Fibroblast of lung (primary cell): ENCODE measurements at regions not wholly inside any gene's neighbourhood (a gene's known extent, or its start where the extent isn't known, plus 50 kb on each side); places are given as distances from the start of the nearest gene placed in this dataset.

Source experiments
- DNase-seq, 2 donors: peaks; one replicate each; pipeline versions ENCODE4 v3.0.0 to v3.0.0-alpha.2; 2010; ENCODE audit warnings: low read depth in 2 of 2
- H2AFZ ChIP-seq: 2 replicates; pipeline ENCODE4 v1.5.1; 2012; ENCODE audit warnings: low read length, control low read depth, inconsistent platforms
- H3K27ac ChIP-seq: 2 replicates; pipeline ENCODE4 v1.5.1; 2011; ENCODE audit warnings: low read length, control low read depth; ENCODE audit not compliant: insufficient read depth
- H3K27me3 ChIP-seq: 2 replicates; pipeline ENCODE4 v1.5.1; 2011; ENCODE audit warnings: mild to moderate bottlenecking, low read length; ENCODE audit not compliant: control insufficient read depth, insufficient read depth
- H3K36me3 ChIP-seq: 2 replicates; pipeline ENCODE4 v1.5.1; 2011; ENCODE audit warnings: low read length; ENCODE audit not compliant: control insufficient read depth, insufficient read depth
- H3K4me1 ChIP-seq: 2 replicates; pipeline ENCODE4 v1.5.1; 2011; ENCODE audit warnings: low read length; ENCODE audit not compliant: control insufficient read depth, insufficient read depth; ENCODE audit errors: extremely low read depth
- H3K4me2 ChIP-seq: 2 replicates; pipeline ENCODE4 v1.5.1; 2011; ENCODE audit warnings: low read length, control low read depth; ENCODE audit not compliant: insufficient read depth; ENCODE audit errors: extremely low read depth
- H3K4me3 ChIP-seq, 4 experiments: fragments of 200-600 bp in 1 of 4; sonication (generic) in 1 of 4; replicated peaks in 1 of 4; 2 replicates each; pipeline ENCODE4 v1.5.1; 2011 to 2016; ENCODE audit warnings: low read length in 4 of 4, low read depth in 3 of 4, mild to moderate bottlenecking in 3 of 4, control low read depth in 2 of 4, inconsistent platforms in 1 of 4, mixed read lengths in 1 of 4; ENCODE audit not compliant: insufficient read depth in 1 of 4; ENCODE audit errors: control extremely low read depth in 1 of 4
- H3K79me2 ChIP-seq: 2 replicates; pipeline ENCODE4 v1.5.1; 2012; ENCODE audit warnings: mild to moderate bottlenecking, low read length, inconsistent platforms; ENCODE audit not compliant: control insufficient read depth, insufficient read depth
- H3K9ac ChIP-seq: 2 replicates; pipeline ENCODE4 v1.5.1; 2011; ENCODE audit warnings: mild to moderate bottlenecking, low read length, control low read depth; ENCODE audit not compliant: insufficient read depth
- H3K9me3 ChIP-seq: 2 replicates; pipeline ENCODE4 v1.5.1; 2012; ENCODE audit warnings: low read depth, low read length; ENCODE audit not compliant: control insufficient read depth, insufficient read depth
- H4K20me1 ChIP-seq: 2 replicates; pipeline ENCODE4 v1.5.1; 2011; ENCODE audit warnings: low read length; ENCODE audit not compliant: control insufficient read depth, insufficient read depth; ENCODE audit errors: extremely low read depth
- CTCF ChIP-seq, 2 donors: IDR thresholded peaks in 1 of 2; conservative IDR thresholded peaks in 1 of 2; 1 replicate in 1 of 2; 2 replicates in 1 of 2; pipeline ENCODE4 v1.5.1; 2011 to 2012; ENCODE audit warnings: low read length in 2 of 2, control low read depth in 1 of 2, inconsistent platforms in 1 of 2, low read depth in 1 of 2, mild to moderate bottlenecking in 1 of 2
- EZH2 ChIP-seq: IDR thresholded peaks from 2 replicates; pipeline ENCODE4 v1.5.1; 2012; ENCODE audit warnings: low read length, control low read depth, mild to moderate bottlenecking; ENCODE audit errors: missing control alignments

DNA sequence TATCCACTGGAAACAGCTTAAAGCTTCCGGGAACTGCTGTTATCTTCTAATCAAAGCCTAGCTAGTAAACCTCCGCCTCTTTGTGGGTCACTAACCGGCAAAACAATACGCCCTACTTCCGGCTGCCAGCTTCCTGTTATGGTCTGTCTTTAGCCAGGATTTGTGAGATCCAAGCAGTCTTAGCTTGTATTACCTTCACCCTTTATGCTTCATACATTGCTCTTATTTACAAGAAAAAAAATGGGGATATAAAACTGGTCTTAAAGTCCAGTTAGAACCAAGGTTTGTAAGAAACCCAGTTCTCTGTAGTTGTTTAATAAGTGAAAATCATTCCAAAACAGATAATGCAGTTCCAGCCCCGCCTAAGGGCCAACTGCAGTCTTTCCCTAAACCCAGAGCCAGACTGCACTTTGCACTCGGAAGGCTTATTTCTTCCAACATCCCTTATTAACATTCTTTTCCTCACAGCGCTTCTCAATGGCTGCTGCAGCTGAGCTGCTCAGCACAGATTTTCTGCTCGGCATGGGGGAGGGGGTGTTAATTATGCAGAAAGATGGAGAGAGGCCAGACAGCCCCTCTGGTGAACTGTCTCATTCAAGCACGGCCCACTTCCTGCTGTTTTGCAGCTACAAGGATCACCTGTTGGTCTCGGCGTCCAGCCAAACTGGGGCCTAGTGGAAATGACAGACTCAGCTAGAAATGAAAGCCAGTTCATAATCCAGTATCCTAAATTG, 368.4 kb downstream of the KLF12 start:
- Histone ChIP-seq H3K27ac (no peak overlapping the region), H2AFZ (peak overlapping the region; percentile 31), H3K79me2 (no peaks in the 10 kb centered on the region), H3K9me3 (no peaks in the 10 kb centered on the region), H3K4me2 (peak overlapping the region; percentile 60), H3K36me3 (no peaks in the 10 kb centered on the region), H3K4me3 (no peak overlapping the region), H4K20me1 (no peaks in the 10 kb centered on the region), H3K9ac (no peak overlapping the region), H3K4me1 (no peaks in the 10 kb centered on the region), H3K27me3 (no peaks in the 10 kb centered on the region)
- DNase-seq = peak; percentile 74 to 87
- TF ChIP-seq CTCF (conservative IDR thresholded peaks at IDR 0.05 in 1 of 2, IDR thresholded peaks at IDR 0.05 in 1 of 2; ENCODE audit: low read depth in 1 of 2, low read length in 2 of 2) (no peak), EZH2 (no peak)

- Histone ChIP-seq H3K36me3 (no peaks in the 10 kb centered on the region), H3K79me2 (no peaks in the 10 kb centered on the region), H3K9me3 (no peaks in the 10 kb centered on the region), H3K9ac (no peak overlapping the region), H3K27me3 (no peaks in the 10 kb centered on the region), H4K20me1 (no peaks in the 10 kb centered on the region), H3K4me1 (no peaks in the 10 kb centered on the region), H3K4me2 (no peak overlapping the region), H3K27ac (no peak overlapping the region), H2AFZ (no peak overlapping the region), H3K4me3 (no peak overlapping the region)
- peak in 1 of 2 donors; percentile 11 for DNase-seq
- TF ChIP-seq EZH2 (no peak), CTCF (conservative IDR thresholded peaks at IDR 0.05 in 1 of 2, IDR thresholded peaks at IDR 0.05 in 1 of 2; ENCODE audit: low read depth in 1 of 2, low read length in 2 of 2) (no peak)
Observed at GRCh38 chr13:73759434-73759833, 374.8 kb downstream of the KLF12 start.

- Histone ChIP-seq H3K4me2 (no peak overlapping the region), H3K79me2 (no peaks in the 10 kb centered on the region), H2AFZ (no peak overlapping the region), H4K20me1 (no peaks in the 10 kb centered on the region), H3K36me3 (no peaks in the 10 kb centered on the region), H3K27me3 (no peaks in the 10 kb centered on the region), H3K9me3 (no peaks in the 10 kb centered on the region), H3K9ac (no peak overlapping the region), H3K4me3 (no peak overlapping the region), H3K4me1 (no peaks in the 10 kb centered on the region), H3K27ac (no peak overlapping the region)
- DNase-seq = peak in 1 of 2 donors; percentile 61
- TF ChIP-seq CTCF (conservative IDR thresholded peaks at IDR 0.05 in 1 of 2, IDR thresholded peaks at IDR 0.05 in 1 of 2; ENCODE audit: low read depth in 1 of 2, low read length in 2 of 2) (no peak), EZH2 (no peak)
Observed at GRCh38 chr13:73757481-73758233, 376.5 kb downstream of the KLF12 start.
